HepG2 (cell line): ENCODE measurements at regions not wholly inside any gene's neighbourhood (a gene's known extent, or its start where the extent isn't known, plus 50 kb on each side); places are given as distances from the start of the nearest gene placed in this dataset.

ENCODE experiments used
- ATAC-seq: fragments of 200-7000 bp; cut with Tn5 transposase; 3 replicates; pipeline ENCODE4 v1.9.1; 2020; ENCODE audit warnings: mild to moderate bottlenecking, moderate library complexity
- BruUV-seq: library from RNA; stranded (reverse); fragments of 400-500 nt; replicated peaks from 2 replicates; lab custom pipeline; 2021; lab: Mats Ljungman, UMichigan
- CTCF ChIA-PET: fragments of 300-600 bp; formaldehyde crosslinking; extraction: SDS; loops from one replicate; lab custom pipeline; 2021; ENCODE audit warnings: low total read pairs, inconsistent platforms, low intra/inter-chr PET ratio; lab: Yijun Ruan, JAX
- POLR2A ChIA-PET: fragments of 350-600 bp; sonication (Branson Sonifier 250); formaldehyde crosslinking; loops from one replicate; lab custom pipeline; 2020; ENCODE audit warnings: antibody characterized with exemption, inconsistent platforms; lab: Yijun Ruan, JAX
- DNase-seq: peaks from one replicate; pipeline ENCODE4 v3.0.0-alpha.2; 2015; ENCODE audit warnings: low spot score
- FAIRE-seq: peaks from 3 replicates; lab custom pipeline; 2011; peaks lifted over from hg19 to GRCh38; lab: Jason Lieb, UNC
- H2AFZ ChIP-seq: one replicate; pipeline ENCODE4 v1.6.1; 2011; ENCODE audit warnings: low read length, inconsistent platforms
- H3K27ac ChIP-seq: fragments of 300-600 bp; 3 replicates; pipeline ENCODE4 v1.8.0; 2011; ENCODE audit warnings: mixed run types, mild to moderate bottlenecking, mixed read lengths, low read length, inconsistent platforms; ENCODE audit not compliant: insufficient read depth; ENCODE audit errors: extremely low read length
- H3K27me3 ChIP-seq, 2 experiments: fragments of 200-600 bp in 1 of 2; 2 replicates in 1 of 2; 3 replicates in 1 of 2; pipeline versions ENCODE4 v1.6.0 to v1.8.0; 2011; ENCODE audit warnings: low read length in 2 of 2, mild to moderate bottlenecking in 2 of 2, moderate library complexity in 2 of 2, inconsistent platforms in 1 of 2; ENCODE audit not compliant: insufficient read depth in 2 of 2, control insufficient read depth in 1 of 2
- H3K36me3 ChIP-seq, 2 experiments: fragments of 200-600 bp in 1 of 2; replicated peaks in 1 of 2; 2 replicates in 1 of 2; 3 replicates in 1 of 2; pipeline versions ENCODE4 v1.5.1 to v1.8.0; 2011; ENCODE audit warnings: low read length in 2 of 2, inconsistent platforms in 1 of 2; ENCODE audit not compliant: insufficient read depth in 2 of 2, control insufficient read depth in 1 of 2
- H3K4me1 ChIP-seq: 2 replicates; pipeline ENCODE4 v1.5.1; 2012; ENCODE audit warnings: low read length, inconsistent platforms; ENCODE audit not compliant: insufficient read depth
- H3K4me2 ChIP-seq: 2 replicates; pipeline ENCODE4 v1.6.0; 2011; ENCODE audit warnings: low read depth, low read length, inconsistent platforms
- H3K4me3 ChIP-seq, 3 experiments: fragments of 200-600 bp in 1 of 3; sonication (generic), shearing (Covaris generic) in 1 of 3; replicated peaks in 1 of 3; 2 replicates each; pipeline ENCODE4 v1.5.1; 2011 to 2016; ENCODE audit warnings: low read length in 3 of 3, inconsistent platforms in 2 of 3, low read depth in 2 of 3, mild to moderate bottlenecking in 2 of 3, control low read depth in 1 of 3, mixed read lengths in 1 of 3; ENCODE audit not compliant: insufficient read depth in 1 of 3
- H3K79me2 ChIP-seq: one replicate; pipeline ENCODE4 v1.6.1; 2011; ENCODE audit warnings: low read length, inconsistent platforms; ENCODE audit not compliant: insufficient read depth
- H3K9ac ChIP-seq: 2 replicates; pipeline ENCODE4 v1.6.0; 2011; ENCODE audit warnings: mild to moderate bottlenecking, low read depth, low read length, inconsistent platforms; ENCODE audit not compliant: insufficient read depth
- H3K9me3 ChIP-seq: 2 replicates; pipeline ENCODE4 v1.5.1; 2012; ENCODE audit warnings: mild to moderate bottlenecking, low read length
- H4K20me1 ChIP-seq: 2 replicates; pipeline ENCODE4 v1.6.0; 2011; ENCODE audit warnings: inconsistent platforms, mild to moderate bottlenecking, low read length, moderate library complexity; ENCODE audit not compliant: insufficient read depth
- HDAC1 ChIP-seq: sonication (generic); formaldehyde crosslinking; IDR thresholded peaks from 2 replicates; pipeline ENCODE4 v1.5.1; 2020; ENCODE audit warnings: mild to moderate bottlenecking, missing genetic modification reagents
- WGBS: methylation state at CpG from one replicate; pipeline ENCODE4 v1.1.6; 2017; ENCODE audit warnings: low lambda C conversion rate; 5-methylcytosine and 5-hydroxymethylcytosine counted together
- in situ Hi-C: cut with HindIII; loops from 2 replicates; pipeline ENCODE4 v1.10.0; 2017; ENCODE audit warnings: low pct_unique_long_range_greater_than_20kb; ENCODE audit not compliant: extremely low pct_ligation_motif_present
- intact Hi-C: fragments of 100-400 bp; cut with micrococcal nuclease; formaldehyde crosslinking; loops from one replicate; pipeline ENCODE4 v1.10.0; 2022; ENCODE audit not compliant: unreplicated experiment
- TF ChIP-seq, protein P1 (sequence below): sonication (generic); formaldehyde crosslinking; IDR thresholded peaks from 2 replicates; pipeline ENCODE4 v1.4.0; 2020; ENCODE audit warnings: mild to moderate bottlenecking, missing genetic modification reagents

DNA sequence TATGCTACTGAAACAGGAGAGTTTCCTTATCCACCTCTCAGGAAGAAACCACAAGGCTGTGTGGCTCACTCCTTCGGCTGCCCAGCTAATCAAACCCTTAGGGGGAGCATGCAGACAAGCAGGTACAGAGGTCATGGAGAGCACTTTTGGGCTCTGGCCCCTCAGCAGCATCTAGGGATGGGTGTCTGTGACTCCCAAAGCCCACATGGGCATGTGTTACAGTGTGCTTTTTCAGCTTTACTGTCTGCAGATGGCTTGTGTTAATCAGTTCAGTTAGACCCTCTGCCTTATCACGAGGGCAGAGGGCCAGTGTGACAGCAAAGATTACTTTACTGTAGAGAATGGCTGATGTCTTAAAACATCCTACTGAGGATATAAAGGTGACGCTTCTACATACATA, 447.4 kb downstream of the PCDH10 start:
- DNase-seq (no peak), ATAC-seq (no peak), FAIRE-seq (no peak)
- H3K36me3 ChIP-seq: no peaks in the 10 kb centered on the region
- CTCF ChIA-PET: no interaction called here
- WGBS: 2% methylated on average over 3 of the region's 3 CpGs
- H3K27me3 ChIP-seq: no peaks in the 10 kb centered on the region
- no peaks in the 10 kb centered on the region for H3K79me2 ChIP-seq
- no TSS peak for BruUV-seq
- H3K27ac ChIP-seq: no peak overlapping the region
- intact Hi-C loops: no loop called here
- in situ Hi-C loops: no loop called here
- no peaks in the 10 kb centered on the region for H3K4me1 ChIP-seq
- no peak overlapping the region for H2AFZ ChIP-seq
- no peak overlapping the region for H3K9ac ChIP-seq
- no peak overlapping the region for H3K4me2 ChIP-seq
- H3K4me3 ChIP-seq: no peak overlapping the region
- H3K9me3 ChIP-seq: no peaks in the 10 kb centered on the region
- POLR2A ChIA-PET: no interaction called here
- TF ChIP-seq HDAC1 (CRISPR knock-in tag): no peak
- TF ChIP-seq, protein P1, sequence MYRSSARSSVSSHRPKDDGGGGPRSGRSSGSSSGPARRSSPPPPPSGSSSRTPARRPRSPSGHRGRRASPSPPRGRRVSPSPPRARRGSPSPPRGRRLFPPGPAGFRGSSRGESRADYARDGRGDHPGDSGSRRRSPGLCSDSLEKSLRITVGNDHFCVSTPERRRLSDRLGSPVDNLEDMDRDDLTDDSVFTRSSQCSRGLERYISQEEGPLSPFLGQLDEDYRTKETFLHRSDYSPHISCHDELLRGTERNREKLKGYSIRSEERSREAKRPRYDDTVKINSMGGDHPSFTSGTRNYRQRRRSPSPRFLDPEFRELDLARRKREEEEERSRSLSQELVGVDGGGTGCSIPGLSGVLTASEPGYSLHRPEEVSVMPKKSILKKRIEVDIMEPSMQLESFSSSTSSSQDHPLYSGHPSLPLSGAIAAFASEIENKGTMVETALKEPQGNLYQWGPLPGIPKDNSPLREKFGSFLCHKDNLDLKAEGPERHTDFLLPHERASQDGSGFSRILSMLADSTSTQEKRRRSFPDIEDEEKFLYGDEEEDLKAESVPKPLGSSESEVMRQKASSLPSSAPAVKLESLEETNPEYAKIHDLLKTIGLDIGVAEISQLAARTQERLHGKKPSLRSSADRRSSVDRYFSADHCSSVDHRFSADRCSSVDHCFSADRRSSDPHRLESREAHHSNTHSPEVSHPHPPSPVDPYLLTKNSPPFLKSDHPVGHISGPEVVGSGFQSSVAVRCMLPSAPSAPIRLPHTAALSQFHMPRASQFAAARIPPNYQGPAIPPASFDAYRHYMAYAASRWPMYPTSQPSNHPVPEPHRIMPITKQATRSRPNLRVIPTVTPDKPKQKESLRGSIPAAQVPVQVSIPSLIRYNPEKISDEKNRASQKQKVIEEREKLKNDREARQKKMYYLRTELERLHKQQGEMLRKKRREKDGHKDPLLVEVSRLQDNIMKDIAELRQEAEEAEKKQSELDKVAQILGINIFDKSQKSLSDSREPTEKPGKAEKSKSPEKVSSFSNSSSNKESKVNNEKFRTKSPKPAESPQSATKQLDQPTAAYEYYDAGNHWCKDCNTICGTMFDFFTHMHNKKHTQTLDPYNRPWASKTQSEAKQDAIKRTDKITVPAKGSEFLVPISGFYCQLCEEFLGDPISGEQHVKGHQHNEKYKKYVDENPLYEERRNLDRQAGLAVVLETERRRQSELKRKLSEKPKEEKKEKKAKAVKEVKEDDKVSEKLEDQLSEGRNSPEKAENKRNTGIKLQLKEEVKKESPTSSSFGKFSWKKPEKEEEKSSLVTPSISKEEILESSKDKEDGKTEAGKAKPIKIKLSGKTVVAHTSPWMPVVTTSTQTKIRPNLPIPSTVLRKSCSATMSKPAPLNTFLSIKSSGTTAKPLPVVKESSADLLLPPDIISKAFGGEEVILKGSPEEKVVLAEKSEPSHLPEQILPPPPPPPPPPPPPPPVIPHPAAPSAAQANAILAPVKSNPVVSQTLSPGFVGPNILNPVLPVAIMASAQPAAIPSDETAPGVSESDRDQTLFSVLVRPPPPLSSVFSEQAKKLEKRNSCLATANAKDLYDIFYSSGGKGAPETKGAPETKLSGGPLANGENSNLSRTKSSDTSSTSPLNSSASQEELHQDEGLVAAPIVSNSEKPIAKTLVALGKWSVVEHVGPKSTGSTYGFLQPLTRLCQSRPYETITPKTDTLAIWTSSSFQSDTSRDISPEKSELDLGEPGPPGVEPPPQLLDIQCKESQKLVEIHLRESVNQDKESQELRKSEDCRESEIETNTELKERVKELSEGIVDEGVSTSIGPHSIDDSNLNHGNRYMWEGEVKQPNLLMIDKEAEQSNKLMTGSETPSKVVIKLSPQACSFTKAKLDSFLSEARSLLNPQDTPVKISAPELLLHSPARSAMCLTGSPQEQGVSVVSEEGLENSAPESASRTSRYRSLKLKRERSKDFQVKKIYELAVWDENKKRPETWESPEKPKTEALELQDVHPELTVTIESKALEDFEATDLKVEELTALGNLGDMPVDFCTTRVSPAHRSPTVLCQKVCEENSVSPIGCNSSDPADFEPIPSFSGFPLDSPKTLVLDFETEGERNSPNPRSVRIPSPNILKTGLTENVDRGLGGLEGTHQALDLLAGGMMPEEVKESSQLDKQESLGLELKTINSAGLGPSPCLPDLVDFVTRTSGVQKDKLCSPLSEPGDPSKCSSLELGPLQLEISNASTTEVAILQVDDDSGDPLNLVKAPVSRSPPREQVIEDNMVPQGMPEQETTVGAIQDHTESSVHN (CRISPR knock-in tag): no peak
- H4K20me1 ChIP-seq: no peaks in the 10 kb centered on the region
